GM18520 (cell line): ENCODE measurements at regions not wholly inside any gene's neighbourhood (a gene's known extent, or its start where the extent isn't known, plus 50 kb on each side); places are given as distances from the start of the nearest gene placed in this dataset.
"Not testable (repeated sequence)": the region's sequence is repeated elsewhere in the genome, so short reads cannot be mapped to it uniquely, and the experiment has no call there.

ENCODE experiments used
- ATAC-seq: cut with Tn5 transposase; IDR thresholded peaks from one replicate; pipeline ENCODE4 v1.9.1; 2021; ENCODE audit not compliant: unreplicated experiment

GRCh38 chr6:167707686-167708500 is 118.8 kb upstream of the AFDN start:
- ATAC-seq = no peak

- no peak for ATAC-seq
Measured at GRCh38 chr6:167708501-167709094, 118.1 kb upstream of the AFDN start.

- ATAC-seq = no peak
Measured at GRCh38 chr6:167709196-167709595, 117.5 kb upstream of the AFDN start.

GRCh38 chr6:167709776-167710336 is 116.9 kb upstream of the AFDN start:
- ATAC-seq = not testable (repeated sequence)

GRCh38 chr6:167710363-167710920 is 116.3 kb upstream of the AFDN start:
- no peak for ATAC-seq

- no peak for ATAC-seq
Measured at GRCh38 chr6:167711211-167711610, 115.5 kb upstream of the AFDN start.

GRCh38 chr6:167711768-167712730 is 114.7 kb upstream of the AFDN start:
- ATAC-seq = no peak

- ATAC-seq = no peak
Measured at GRCh38 chr6:167712731-167713475, 113.8 kb upstream of the AFDN start.

- ATAC-seq = no peak
Measured at GRCh38 chr6:167714152-167714551, 112.6 kb upstream of the AFDN start.

- ATAC-seq = no peak
Measured at GRCh38 chr6:167717455-167717854, 109.3 kb upstream of the AFDN start.

GRCh38 chr6:167717867-167718266 is 108.8 kb upstream of the AFDN start:
- ATAC-seq = no peak

- ATAC-seq = no peak
Measured at GRCh38 chr6:167719920-167720319, 106.8 kb upstream of the AFDN start.

GRCh38 chr6:167720456-167721285 is 106.0 kb upstream of the AFDN start:
- no peak for ATAC-seq

- no peak for ATAC-seq
Measured at GRCh38 chr6:167721291-167721690, 105.4 kb upstream of the AFDN start.

- no peak for ATAC-seq
Measured at GRCh38 chr6:167722634-167723309, 103.9 kb upstream of the AFDN start.

GRCh38 chr6:167726043-167726621 is 100.6 kb upstream of the AFDN start:
- no peak for ATAC-seq

- no peak for ATAC-seq
Measured at GRCh38 chr6:167730441-167730840, 96.3 kb upstream of the AFDN start.

- ATAC-seq = no peak
Measured at GRCh38 chr6:167731216-167731615, 95.5 kb upstream of the AFDN start.
